T-cell (primary cell): ENCODE measurements at regions not wholly inside any gene's neighbourhood (a gene's known extent, or its start where the extent isn't known, plus 50 kb on each side); places are given as distances from the start of the nearest gene placed in this dataset.
"Not testable (repeated sequence)": the region's sequence is repeated elsewhere in the genome, so short reads cannot be mapped to it uniquely, and the experiment has no call there.

Experiments used
- ATAC-seq, 4 experiments: fragments of 200-7000 bp in 3 of 4; fragments of 150-1000 bp in 1 of 4; cut with Tn5 transposase; replicated peaks in 1 of 4; 1 replicate in 3 of 4; 2 replicates in 1 of 4; pipeline ENCODE4 v1.10.0; 2021; ENCODE audit warnings: moderate library complexity in 3 of 4, mild to moderate bottlenecking in 2 of 4, moderate number of reproducible peaks in 1 of 4
- CTCF ChIA-PET, 2 donors: fragments of 300-600 bp; sonication (Branson Sonifier 250); formaldehyde crosslinking; loops; one replicate each; lab custom pipeline; 2022; ENCODE audit warnings: antibody characterized with exemption in 2 of 2; lab: Charles Lee
- POLR2A ChIA-PET, 2 donors: fragments of 300-600 bp; sonication (Branson Sonifier 250); formaldehyde crosslinking; loops; one replicate each; lab custom pipeline; 2022; ENCODE audit warnings: antibody characterized with exemption in 2 of 2; lab: Charles Lee
- DNase-seq, 35 experiments: peaks; one replicate each; pipeline versions ENCODE4 v3.0.0 to v3.0.0-alpha.2; 2013 to 2023
- H3K27ac ChIP-seq: one replicate; pipeline ENCODE4 v1.5.1; 2013; ENCODE audit warnings: low read length
- H3K27me3 ChIP-seq, 2 experiments: replicated peaks in 1 of 2; 1 replicate in 1 of 2; 2 replicates in 1 of 2; pipeline versions ENCODE4 v1.6.1 to v1.7.0; 2013; ENCODE audit warnings: low read length in 1 of 2, mixed read lengths in 1 of 2; ENCODE audit not compliant: control insufficient read depth in 2 of 2, insufficient read depth in 2 of 2; ENCODE audit errors: extremely low read depth in 1 of 2
- H3K36me3 ChIP-seq, 2 donors: 1 replicate in 1 of 2; 2 replicates in 1 of 2; pipeline versions ENCODE4 v1.6.1 to v1.7.0; 2013; ENCODE audit warnings: low read length in 1 of 2; ENCODE audit not compliant: control insufficient read depth in 2 of 2, insufficient read depth in 1 of 2; ENCODE audit errors: extremely low read depth in 1 of 2
- H3K4me1 ChIP-seq, 2 experiments: 1 replicate in 1 of 2; 2 replicates in 1 of 2; pipeline versions ENCODE4 v1.6.1 to v1.7.0; 2013; ENCODE audit warnings: low read length in 2 of 2, mixed read lengths in 1 of 2; ENCODE audit not compliant: insufficient read depth in 2 of 2, control insufficient read depth in 1 of 2; ENCODE audit errors: extremely low read depth in 1 of 2
- H3K4me3 ChIP-seq, 2 donors: 1 replicate in 1 of 2; 2 replicates in 1 of 2; pipeline versions ENCODE4 v1.5.1 to v1.7.0; 2013; ENCODE audit warnings: mild to moderate bottlenecking in 2 of 2, low read length in 1 of 2, moderate library complexity in 1 of 2; ENCODE audit not compliant: control insufficient read depth in 1 of 2; ENCODE audit errors: extremely low read depth in 1 of 2
- H3K9me3 ChIP-seq: 2 replicates; pipeline ENCODE4 v1.7.0; 2013
- H3K27ac Mint-ChIP-seq, 2 donors: one replicate each; pipeline ENCODE4 v1.8.0; 2020 to 2021; ENCODE audit warnings: mild to moderate bottlenecking in 2 of 2, mixed read lengths in 2 of 2
- H3K27me3 Mint-ChIP-seq, 2 donors: one replicate each; pipeline ENCODE4 v1.8.0; 2021 to 2022; ENCODE audit warnings: mixed read lengths in 2 of 2
- H3K36me3 Mint-ChIP-seq: one replicate; pipeline ENCODE4 v1.8.0; 2021; ENCODE audit warnings: mixed read lengths
- H3K4me1 Mint-ChIP-seq, 3 donors: one replicate each; pipeline ENCODE4 v1.8.0; 2020 to 2022; ENCODE audit warnings: mixed read lengths in 3 of 3, mild to moderate bottlenecking in 1 of 3
- H3K4me3 Mint-ChIP-seq, 3 donors: one replicate each; pipeline ENCODE4 v1.8.0; 2020 to 2022; ENCODE audit warnings: mild to moderate bottlenecking in 3 of 3, mixed read lengths in 3 of 3, moderate library complexity in 3 of 3
- H3K9me3 Mint-ChIP-seq, 3 donors: one replicate each; pipeline ENCODE4 v1.8.0; 2020 to 2022; ENCODE audit warnings: mixed read lengths in 3 of 3
- WGBS: methylation state at CpG from one replicate; pipeline ENCODE4 v1.1.5; 2013; ENCODE audit warnings: missing lambda C conversion rate; ENCODE audit not compliant: insufficient coverage; 5-methylcytosine and 5-hydroxymethylcytosine counted together

- H3K4me1 Mint-ChIP-seq: no peaks in the 10 kb centered on the region
- peaks cover 5 to 13% (median 6%) of the 10 kb centered on the region in 3 donors for H3K9me3 Mint-ChIP-seq
- POLR2A ChIA-PET: no interaction called here
- Histone ChIP-seq H3K36me3 (no peaks in the 10 kb centered on the region), H3K9me3 (no peaks in the 10 kb centered on the region), H3K4me1 (no peaks in the 10 kb centered on the region), H3K27me3 (no peaks in the 10 kb centered on the region), H3K27ac (no peak overlapping the region), H3K4me3 (no peak overlapping the region)
- no CpG with 5 or more reads among the region's 1 CpG for WGBS
- ATAC-seq (no peak), DNase-seq (no peak)
- no peak overlapping the region for H3K27ac Mint-ChIP-seq
- H3K36me3 Mint-ChIP-seq: no peaks in the 10 kb centered on the region
- no peak overlapping the region for H3K4me3 Mint-ChIP-seq
- no peaks in the 10 kb centered on the region for H3K27me3 Mint-ChIP-seq
- CTCF ChIA-PET: no interaction called here
Measured at GRCh38 chr6:122878796-122879195, 89.7 kb downstream of the SMPDL3A start.

GRCh38 chr6:122886481-122886880 lies 97.4 kb downstream of the SMPDL3A start:
- Mint-ChIP-seq H3K27me3 (peaks cover 0 to 1% of the 10 kb centered on the region in 2 donors), H3K27ac (no peak overlapping the region), H3K4me1 (no peaks in the 10 kb centered on the region), H3K9me3 (peaks cover 3 to 28% (median 9%) of the 10 kb centered on the region in 3 donors), H3K4me3 (no peak overlapping the region), H3K36me3 (no peaks in the 10 kb centered on the region)
- H3K27me3 ChIP-seq: no peaks in the 10 kb centered on the region
- WGBS: 40% methylated on average over 2 of the region's 4 CpGs
- H3K27ac ChIP-seq: no peak overlapping the region
- no peak for DNase-seq
- H3K4me3 ChIP-seq: no peak overlapping the region
- no peaks in the 10 kb centered on the region for H3K36me3 ChIP-seq
- ChIA-PET CTCF (no interaction called here), POLR2A (no interaction called here)
- H3K9me3 ChIP-seq: no peaks in the 10 kb centered on the region
- no peak for ATAC-seq
- H3K4me1 ChIP-seq: no peaks in the 10 kb centered on the region

- Mint-ChIP-seq H3K4me3 (no peak overlapping the region), H3K4me1 (no peaks in the 10 kb centered on the region), H3K36me3 (no peaks in the 10 kb centered on the region), H3K27me3 (peaks cover 0 to 1% of the 10 kb centered on the region in 2 donors), H3K27ac (no peak overlapping the region), H3K9me3 (peaks cover 3 to 22% (median 9%) of the 10 kb centered on the region in 3 donors)
- Histone ChIP-seq H3K27ac (no peak overlapping the region), H3K4me3 (no peak overlapping the region), H3K27me3 (no peaks in the 10 kb centered on the region), H3K9me3 (no peaks in the 10 kb centered on the region), H3K4me1 (no peaks in the 10 kb centered on the region), H3K36me3 (no peaks in the 10 kb centered on the region)
- no peak for ATAC-seq
- no peak for DNase-seq
- POLR2A ChIA-PET: no interaction called here
- CTCF ChIA-PET: no interaction called here
Measured at GRCh38 chr6:122887941-122888340, 98.9 kb downstream of the SMPDL3A start.

- CTCF ChIA-PET, H3K4me3 ChIP-seq, H3K36me3 Mint-ChIP-seq, H3K36me3 ChIP-seq, H3K27ac Mint-ChIP-seq, H3K4me3 Mint-ChIP-seq, ATAC-seq, H3K27me3 Mint-ChIP-seq, H3K9me3 ChIP-seq, POLR2A ChIA-PET, H3K4me1 Mint-ChIP-seq, DNase-seq, H3K27me3 ChIP-seq, H3K4me1 ChIP-seq, H3K27ac ChIP-seq: not testable (repeated sequence)
- H3K9me3 Mint-ChIP-seq: peaks cover 3 to 16% (median 5%) of the 10 kb centered on the region in 3 donors
- WGBS: no CpG with 5 or more reads among the region's 1 CpG
Measured at GRCh38 chr6:122888680-122889079, 99.6 kb downstream of the SMPDL3A start.

- Mint-ChIP-seq H3K4me1 (no peaks in the 10 kb centered on the region), H3K36me3 (no peaks in the 10 kb centered on the region), H3K9me3 (peaks cover 0 to 11% (median 0%) of the 10 kb centered on the region in 3 donors), H3K27me3 (no peaks in the 10 kb centered on the region), H3K27ac (no peak overlapping the region), H3K4me3 (no peak overlapping the region)
- H3K4me3 ChIP-seq: no peak overlapping the region
- no peak for DNase-seq
- ATAC-seq: no peak
- no peaks in the 10 kb centered on the region for H3K4me1 ChIP-seq
- no peaks in the 10 kb centered on the region for H3K27me3 ChIP-seq
- no peak overlapping the region for H3K27ac ChIP-seq
- ChIA-PET CTCF (interaction anchor here in 1 of 2 donors (0.5 kb wide), 1 partner anchor 60 kb away, joined by 3 read pairs; no protein-coding TSS in a partner anchor), POLR2A (no interaction called here)
- WGBS: no CpG with 5 or more reads among the region's 4 CpGs
- H3K36me3 ChIP-seq: no peaks in the 10 kb centered on the region
- H3K9me3 ChIP-seq: no peaks in the 10 kb centered on the region
Measured at GRCh38 chr6:122890250-122890649, 101.2 kb downstream of the SMPDL3A start.

GRCh38 chr6:122894791-122895190 lies 101.2 kb upstream of the CLVS2 start:
- no peaks in the 10 kb centered on the region for H3K36me3 ChIP-seq
- H3K27me3 ChIP-seq: no peaks in the 10 kb centered on the region
- H3K27me3 Mint-ChIP-seq: no peaks in the 10 kb centered on the region
- no peaks in the 10 kb centered on the region for H3K9me3 ChIP-seq
- DNase-seq (no peak), ATAC-seq (no peak)
- H3K4me3 ChIP-seq: no peak overlapping the region
- H3K27ac Mint-ChIP-seq: no peak overlapping the region
- no peak overlapping the region for H3K27ac ChIP-seq
- H3K4me1 Mint-ChIP-seq: no peaks in the 10 kb centered on the region
- CTCF ChIA-PET: no interaction called here
- POLR2A ChIA-PET: no interaction called here
- no peak overlapping the region for H3K4me3 Mint-ChIP-seq
- H3K4me1 ChIP-seq: no peaks in the 10 kb centered on the region
- H3K36me3 Mint-ChIP-seq: no peaks in the 10 kb centered on the region
- H3K9me3 Mint-ChIP-seq: peaks cover 0 to 9% (median 5%) of the 10 kb centered on the region in 3 donors

GRCh38 chr6:122902326-122902725 lies 93.7 kb upstream of the CLVS2 start:
- no peaks in the 10 kb centered on the region for H3K36me3 ChIP-seq
- no peaks in the 10 kb centered on the region for H3K4me1 ChIP-seq
- WGBS: no CpG with 5 or more reads among the region's 2 CpGs
- DNase-seq (no peak), ATAC-seq (no peak)
- H3K9me3 ChIP-seq: no peaks in the 10 kb centered on the region
- H3K27me3 ChIP-seq: no peaks in the 10 kb centered on the region
- CTCF ChIA-PET: no interaction called here
- Mint-ChIP-seq H3K27ac (no peak overlapping the region), H3K36me3 (no peaks in the 10 kb centered on the region), H3K9me3 (peaks cover 0 to 5% (median 0%) of the 10 kb centered on the region in 3 donors), H3K4me3 (no peak overlapping the region), H3K4me1 (no peaks in the 10 kb centered on the region), H3K27me3 (no peaks in the 10 kb centered on the region)
- POLR2A ChIA-PET: no interaction called here
- no peak overlapping the region for H3K27ac ChIP-seq
- H3K4me3 ChIP-seq: no peak overlapping the region
